Lower leg skin (tissue), 3 donors: ENCODE measurements at regions not wholly inside any gene's neighbourhood (a gene's known extent, or its start where the extent isn't known, plus 50 kb on each side); places are given as distances from the start of the nearest gene placed in this dataset.

ENCODE experiments used
- POLR2A ChIP-seq, 2 donors: fragments of 450-650 bp; IDR thresholded peaks; one replicate each; pipeline ENCODE4 v1.6.1; 2016 to 2017; ENCODE audit warnings: antibody characterized with exemption in 2 of 2, mild to moderate bottlenecking in 1 of 2, moderate library complexity in 1 of 2
- TF ChIP-seq, protein P1 (sequence below), 3 donors: fragments of 450-650 bp; IDR thresholded peaks; one replicate each; pipeline ENCODE4 v1.5.1; 2016; ENCODE audit warnings: antibody characterized with exemption in 3 of 3, mild to moderate bottlenecking in 3 of 3, moderate library complexity in 2 of 3

DNA sequence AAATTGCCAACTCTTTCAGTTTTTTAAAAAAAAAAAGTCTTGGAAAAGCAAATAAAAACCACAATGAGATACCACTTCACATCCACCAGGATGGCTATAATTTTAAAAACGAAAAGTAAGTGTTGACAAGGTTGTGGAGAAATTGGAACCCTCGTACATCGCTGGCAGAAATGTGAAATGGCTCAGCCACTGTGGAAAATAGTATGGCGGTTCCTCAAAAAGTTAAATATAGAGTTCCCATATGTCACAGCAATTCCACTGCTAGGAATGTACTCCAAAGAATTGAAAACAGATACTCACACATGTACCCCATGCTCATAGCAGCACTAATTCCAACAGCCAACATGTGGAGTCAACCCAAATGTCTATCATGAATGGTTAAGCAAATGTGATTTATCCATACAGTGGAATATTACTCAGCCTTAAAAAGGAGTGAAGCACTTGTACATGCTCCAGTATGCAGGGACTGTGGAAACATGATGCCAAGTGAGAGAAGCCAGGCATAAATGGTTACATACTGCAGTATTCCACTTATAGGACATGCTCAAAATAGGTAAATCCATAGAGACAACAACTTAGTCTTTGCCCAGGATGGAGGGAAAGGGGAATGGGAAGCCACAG lies 73.8 kb upstream of the PCSK6 start:
- TF ChIP-seq POLR2A (IDR thresholded peaks at IDR 0.05) = no peak
- TF ChIP-seq, protein P1, sequence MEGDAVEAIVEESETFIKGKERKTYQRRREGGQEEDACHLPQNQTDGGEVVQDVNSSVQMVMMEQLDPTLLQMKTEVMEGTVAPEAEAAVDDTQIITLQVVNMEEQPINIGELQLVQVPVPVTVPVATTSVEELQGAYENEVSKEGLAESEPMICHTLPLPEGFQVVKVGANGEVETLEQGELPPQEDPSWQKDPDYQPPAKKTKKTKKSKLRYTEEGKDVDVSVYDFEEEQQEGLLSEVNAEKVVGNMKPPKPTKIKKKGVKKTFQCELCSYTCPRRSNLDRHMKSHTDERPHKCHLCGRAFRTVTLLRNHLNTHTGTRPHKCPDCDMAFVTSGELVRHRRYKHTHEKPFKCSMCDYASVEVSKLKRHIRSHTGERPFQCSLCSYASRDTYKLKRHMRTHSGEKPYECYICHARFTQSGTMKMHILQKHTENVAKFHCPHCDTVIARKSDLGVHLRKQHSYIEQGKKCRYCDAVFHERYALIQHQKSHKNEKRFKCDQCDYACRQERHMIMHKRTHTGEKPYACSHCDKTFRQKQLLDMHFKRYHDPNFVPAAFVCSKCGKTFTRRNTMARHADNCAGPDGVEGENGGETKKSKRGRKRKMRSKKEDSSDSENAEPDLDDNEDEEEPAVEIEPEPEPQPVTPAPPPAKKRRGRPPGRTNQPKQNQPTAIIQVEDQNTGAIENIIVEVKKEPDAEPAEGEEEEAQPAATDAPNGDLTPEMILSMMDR (IDR thresholded peaks at IDR 0.05) = no peak
